OCI-LY1 (cell line): ENCODE measurements at regions not wholly inside any gene's neighbourhood (a gene's known extent, or its start where the extent isn't known, plus 50 kb on each side); places are given as distances from the start of the nearest gene placed in this dataset.

Source experiments
- H2AFZ ChIP-seq: fragments of 200-600 bp; sonication (generic), shearing (Covaris generic); 2 replicates; pipeline ENCODE4 v1.6.0; 2014; ENCODE audit warnings: antibody characterized with exemption, mild to moderate bottlenecking, low read length
- H3F3A ChIP-seq: fragments of 200-600 bp; sonication (generic), shearing (Covaris generic); 2 replicates; pipeline ENCODE4 v1.6.0; 2014; ENCODE audit warnings: mild to moderate bottlenecking, antibody characterized with exemption, low read length, moderate library complexity; ENCODE audit not compliant: insufficient read depth
- H3K27ac ChIP-seq: fragments of 200-600 bp; sonication (generic); 2 replicates; pipeline ENCODE4 v1.5.1; 2014; ENCODE audit warnings: low read length, mixed run types, mild to moderate bottlenecking, low read depth; ENCODE audit not compliant: poor library complexity, severe bottlenecking
- H3K27me3 ChIP-seq: fragments of 200-600 bp; sonication (generic); 2 replicates; pipeline ENCODE4 v1.6.0; 2014; ENCODE audit warnings: antibody characterized with exemption, mild to moderate bottlenecking, low read length, moderate library complexity; ENCODE audit not compliant: insufficient read depth
- H3K36me3 ChIP-seq: fragments of 200-600 bp; sonication (generic); 2 replicates; pipeline ENCODE4 v1.6.1; 2014; ENCODE audit warnings: mild to moderate bottlenecking, antibody characterized with exemption, low read length, moderate library complexity, mixed read lengths; ENCODE audit not compliant: insufficient read depth
- H3K4me1 ChIP-seq: fragments of 200-600 bp; sonication (generic); 2 replicates; pipeline ENCODE4 v1.5.1; 2014; ENCODE audit warnings: mild to moderate bottlenecking, low read length, moderate library complexity; ENCODE audit not compliant: insufficient read depth, severe bottlenecking
- H3K4me2 ChIP-seq: fragments of 200-600 bp; sonication (generic), shearing (Covaris generic); 2 replicates; pipeline ENCODE4 v1.6.1; 2014; ENCODE audit warnings: low read length
- H3K4me3 ChIP-seq: fragments of 200-600 bp; sonication (generic); 2 replicates; pipeline ENCODE4 v1.5.1; 2014; ENCODE audit warnings: low read length, low read depth, mild to moderate bottlenecking, mixed read lengths; ENCODE audit not compliant: poor library complexity, severe bottlenecking
- H3K79me2 ChIP-seq: fragments of 200-600 bp; shearing (Covaris generic); 2 replicates; pipeline ENCODE4 v1.6.1; 2016; ENCODE audit warnings: mixed run types, low read length, mixed read lengths; ENCODE audit not compliant: insufficient read depth
- H3K9ac ChIP-seq: fragments of 200-600 bp; sonication (generic), shearing (Covaris generic); 2 replicates; pipeline ENCODE4 v1.6.1; 2014; ENCODE audit warnings: mild to moderate bottlenecking, low read length, mixed read lengths
- H3K9me2 ChIP-seq: fragments of 200-600 bp; sonication (generic), shearing (Covaris generic); 2 replicates; pipeline ENCODE4 v1.6.1; 2014; ENCODE audit warnings: low read depth, mild to moderate bottlenecking, low read length, mixed read lengths
- H3K9me3 ChIP-seq: fragments of 200-600 bp; shearing (Covaris generic); 2 replicates; pipeline ENCODE4 v1.6.1; 2014; ENCODE audit warnings: low read length, mixed read lengths
- H4K20me1 ChIP-seq: fragments of 200-600 bp; sonication (generic), shearing (Covaris generic); 2 replicates; pipeline ENCODE4 v1.6.0; 2016; ENCODE audit warnings: mild to moderate bottlenecking, low read length; ENCODE audit not compliant: insufficient read depth
- CTCF ChIP-seq: fragments of 200-600 bp; sonication (generic), shearing (Covaris generic); IDR thresholded peaks from 2 replicates; pipeline ENCODE4 v1.5.1; 2017; ENCODE audit warnings: mild to moderate bottlenecking, antibody characterized with exemption, low read length, moderate library complexity, mixed read lengths
- EZH2 ChIP-seq: fragments of 200-600 bp; sonication (generic), shearing (Covaris generic); IDR thresholded peaks from 2 replicates; pipeline ENCODE4 v1.8.0; 2017; ENCODE audit warnings: borderline replicate concordance, mixed run types, mild to moderate bottlenecking, antibody characterized with exemption, low read length, moderate library complexity, mixed read lengths

GRCh38 chr5:85732185-85732584, 885.6 kb upstream of the COX7C start:
- Histone ChIP-seq H3K36me3 (no peaks in the 10 kb centered on the region), H3F3A (no peaks in the 10 kb centered on the region), H3K4me1 (no peaks in the 10 kb centered on the region), H3K9ac (no peak overlapping the region), H2AFZ (no peak overlapping the region), H3K4me2 (no peak overlapping the region), H3K4me3 (no peak overlapping the region), H4K20me1 (no peaks in the 10 kb centered on the region), H3K27ac (no peak overlapping the region), H3K9me2 (no peaks in the 10 kb centered on the region), H3K79me2 (no peaks in the 10 kb centered on the region), H3K9me3 (no peaks in the 10 kb centered on the region), H3K27me3 (no peaks in the 10 kb centered on the region)
- TF ChIP-seq CTCF (no peak), EZH2 (no peak)

GRCh38 chr5:85741972-85742371, 875.8 kb upstream of the COX7C start:
- no peaks in the 10 kb centered on the region for H3K9me2 ChIP-seq
- H3K36me3 ChIP-seq, result no peaks in the 10 kb centered on the region
- no peaks in the 10 kb centered on the region for H3K9me3 ChIP-seq

GRCh38 chr5:85760519-85760918, 857.2 kb upstream of the COX7C start:
- no peak overlapping the region for H2AFZ ChIP-seq
- TF ChIP-seq EZH2, result no peak
- H3K27me3 ChIP-seq, result no peaks in the 10 kb centered on the region
- H3K36me3 ChIP-seq, result no peaks in the 10 kb centered on the region
- H3K4me1 ChIP-seq, result no peaks in the 10 kb centered on the region
- no peaks in the 10 kb centered on the region for H3F3A ChIP-seq
- H3K27ac ChIP-seq, result no peak overlapping the region
- H3K4me2 ChIP-seq, result no peak overlapping the region
- no peak overlapping the region for H3K9ac ChIP-seq
- no peaks in the 10 kb centered on the region for H3K9me2 ChIP-seq
- H3K9me3 ChIP-seq, result no peaks in the 10 kb centered on the region
- no peaks in the 10 kb centered on the region for H3K79me2 ChIP-seq
- H3K4me3 ChIP-seq, result no peak overlapping the region
- H4K20me1 ChIP-seq, result no peaks in the 10 kb centered on the region

More at GRCh38 chr5:85741972-85742371, 875.8 kb upstream of the COX7C start:
- Histone ChIP-seq H3K9ac (no peak overlapping the region), H3K27ac (no peak overlapping the region), H2AFZ (no peak overlapping the region), H3K27me3 (no peaks in the 10 kb centered on the region), H4K20me1 (no peaks in the 10 kb centered on the region), H3K4me3 (no peak overlapping the region), H3F3A (no peaks in the 10 kb centered on the region), H3K4me2 (no peak overlapping the region), H3K79me2 (no peaks in the 10 kb centered on the region), H3K4me1 (no peaks in the 10 kb centered on the region)
- TF ChIP-seq CTCF (no peak), EZH2 (no peak)

GRCh38 chr5:85769347-85769746, 848.4 kb upstream of the COX7C start:
- Histone ChIP-seq H2AFZ (no peak overlapping the region), H3F3A (no peaks in the 10 kb centered on the region), H3K36me3 (no peaks in the 10 kb centered on the region), H3K27ac (no peak overlapping the region), H3K4me3 (no peak overlapping the region), H3K27me3 (no peaks in the 10 kb centered on the region), H3K9ac (no peak overlapping the region), H3K9me2 (no peaks in the 10 kb centered on the region), H3K4me1 (no peaks in the 10 kb centered on the region), H3K79me2 (no peaks in the 10 kb centered on the region), H3K4me2 (no peak overlapping the region), H3K9me3 (no peaks in the 10 kb centered on the region), H4K20me1 (no peaks in the 10 kb centered on the region)
- TF ChIP-seq EZH2 (no peak), CTCF (no peak)
